Right atrium auricular region (tissue), 2 donors: ENCODE measurements at regions not wholly inside any gene's neighbourhood (a gene's known extent, or its start where the extent isn't known, plus 50 kb on each side); places are given as distances from the start of the nearest gene placed in this dataset.

Source experiments
- DNase-seq: peaks from one replicate; pipeline ENCODE4 v3.0.0-alpha.2; 2019; ENCODE audit warnings: low spot score
- H3K27ac ChIP-seq, 2 donors: fragments of 200-600 bp; sonication (generic); 1 replicate in 1 of 2; 2 replicates in 1 of 2; pipeline ENCODE4 v1.5.1; 2016 to 2019
- H3K27me3 ChIP-seq, 2 donors: fragments of 200-600 bp; sonication (generic); one replicate each; pipeline versions ENCODE4 v1.5.1 to v1.6.0; 2017 to 2019
- H3K36me3 ChIP-seq: fragments of 200-600 bp; sonication (generic); one replicate; pipeline ENCODE4 v1.5.1; 2016
- H3K4me1 ChIP-seq, 2 donors: fragments of 200-600 bp; sonication (generic); one replicate each; pipeline versions ENCODE4 v1.5.1 to v1.6.0; 2017 to 2019
- H3K4me3 ChIP-seq, 2 donors: fragments of 200-600 bp; sonication (generic); 1 replicate in 1 of 2; 2 replicates in 1 of 2; pipeline ENCODE4 v1.5.1; 2017 to 2019; ENCODE audit warnings: mild to moderate bottlenecking in 1 of 2, moderate library complexity in 1 of 2
- H3K9me3 ChIP-seq, 2 donors: fragments of 200-600 bp; sonication (generic); one replicate each; pipeline ENCODE4 v1.5.1; 2019
- CTCF ChIP-seq, 2 donors: fragments of 200-600 bp; sonication (generic); IDR thresholded peaks; one replicate each; pipeline ENCODE4 v1.5.1; 2019; ENCODE audit warnings: antibody characterized with exemption in 2 of 2

- no peak for TF ChIP-seq CTCF (IDR thresholded peaks at IDR 0.05)
- H3K4me3 ChIP-seq, result no peak overlapping the region
Observed at GRCh38 chr14:65916055-65916454, 503.5 kb downstream of the FUT8 start.

GRCh38 chr14:65920996-65921395 lies 508.5 kb downstream of the FUT8 start:
- no peaks in the 10 kb centered on the region for H3K4me1 ChIP-seq
- no peak for DNase-seq
- H3K27ac ChIP-seq, result no peak overlapping the region
- H3K36me3 ChIP-seq, result no peaks in the 10 kb centered on the region
- no peak for TF ChIP-seq CTCF (IDR thresholded peaks at IDR 0.05)
- H3K9me3 ChIP-seq, result no peaks in the 10 kb centered on the region
- no peaks in the 10 kb centered on the region for H3K27me3 ChIP-seq
- no peak overlapping the region for H3K4me3 ChIP-seq

More at GRCh38 chr14:65916055-65916454, 503.5 kb downstream of the FUT8 start:
- no peaks in the 10 kb centered on the region for H3K27me3 ChIP-seq
- no peaks in the 10 kb centered on the region for H3K36me3 ChIP-seq
- no peaks in the 10 kb centered on the region for H3K4me1 ChIP-seq
- no peak for DNase-seq
- H3K27ac ChIP-seq, result no peak overlapping the region
- no peaks in the 10 kb centered on the region for H3K9me3 ChIP-seq

GRCh38 chr14:65922142-65922541 lies 509.6 kb downstream of the FUT8 start:
- Histone ChIP-seq H3K27me3 (no peaks in the 10 kb centered on the region), H3K27ac (no peak overlapping the region), H3K4me1 (no peaks in the 10 kb centered on the region), H3K4me3 (no peak overlapping the region), H3K36me3 (no peaks in the 10 kb centered on the region), H3K9me3 (no peaks in the 10 kb centered on the region)
- no peak for DNase-seq
- no peak for TF ChIP-seq CTCF (IDR thresholded peaks at IDR 0.05)

- TF ChIP-seq CTCF (IDR thresholded peaks at IDR 0.05), result no peak
- H3K4me3 ChIP-seq, result no peak overlapping the region
- no peak for DNase-seq
- H3K27me3 ChIP-seq, result no peaks in the 10 kb centered on the region
- H3K27ac ChIP-seq, result no peak overlapping the region
- H3K4me1 ChIP-seq, result no peaks in the 10 kb centered on the region
- H3K9me3 ChIP-seq, result no peaks in the 10 kb centered on the region
- no peaks in the 10 kb centered on the region for H3K36me3 ChIP-seq
Observed at GRCh38 chr14:65926504-65926903, 514.0 kb downstream of the FUT8 start.

GRCh38 chr14:65926935-65927700 lies 514.6 kb downstream of the FUT8 start:
- Histone ChIP-seq H3K27ac (no peak overlapping the region), H3K4me1 (no peaks in the 10 kb centered on the region), H3K4me3 (no peak overlapping the region), H3K36me3 (no peaks in the 10 kb centered on the region), H3K27me3 (no peaks in the 10 kb centered on the region), H3K9me3 (no peaks in the 10 kb centered on the region)
- DNase-seq, result no peak
- TF ChIP-seq CTCF (IDR thresholded peaks at IDR 0.05), result no peak

- H3K36me3 ChIP-seq, result no peaks in the 10 kb centered on the region
- no peaks in the 10 kb centered on the region for H3K9me3 ChIP-seq
- TF ChIP-seq CTCF (IDR thresholded peaks at IDR 0.05), result no peak
- H3K4me1 ChIP-seq, result no peaks in the 10 kb centered on the region
- no peak for DNase-seq
- no peak overlapping the region for H3K4me3 ChIP-seq
- no peak overlapping the region for H3K27ac ChIP-seq
- no peaks in the 10 kb centered on the region for H3K27me3 ChIP-seq
Observed at GRCh38 chr14:65927931-65928356, 515.4 kb downstream of the FUT8 start.
